Stimulated activated CD4-positive, alpha-beta T cell treated with anti-CD3 and anti-CD28 coated beads, Interleukin-12 subunit alpha, Interleukin-12 subunit beta, amount 100 ng/mL, for 24 hours (primary cell): ENCODE measurements at regions not wholly inside any gene's neighbourhood (a gene's known extent, or its start where the extent isn't known, plus 50 kb on each side); places are given as distances from the start of the nearest gene placed in this dataset.

Source experiments
- DNase-seq, 2 experiments: peaks; one replicate each; pipeline ENCODE4 v3.0.0-alpha.2; 2020; ENCODE audit warnings: low read depth in 2 of 2

GRCh38 chr6:148151896-148152643 lies 190.6 kb upstream of the SASH1 start:
- DNase-seq = no peak

GRCh38 chr6:148154668-148155067 lies 188.0 kb upstream of the SASH1 start:
- DNase-seq = no peak

DNA sequence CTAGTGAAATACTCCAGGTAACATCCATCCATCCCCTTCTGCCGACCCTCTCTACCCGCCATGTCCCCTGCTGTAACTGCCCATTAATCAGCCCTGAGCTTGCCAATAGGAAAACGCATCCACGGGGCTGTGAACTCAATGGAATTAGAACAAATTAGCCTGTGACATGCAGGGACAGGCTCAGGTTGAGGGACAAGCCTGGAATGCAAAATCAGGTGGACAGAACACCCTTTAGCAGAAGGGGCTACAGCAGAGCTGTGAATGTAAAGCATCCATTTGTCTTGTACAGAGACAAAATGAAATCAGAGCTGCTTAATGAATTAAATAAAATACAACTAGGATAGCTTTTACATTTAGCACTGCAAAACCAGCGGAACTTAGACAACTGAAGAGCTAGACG lies 187.3 kb upstream of the SASH1 start:
- no peak for DNase-seq

GRCh38 chr6:148157841-148158240 lies 184.8 kb upstream of the SASH1 start:
- DNase-seq = no peak

DNA sequence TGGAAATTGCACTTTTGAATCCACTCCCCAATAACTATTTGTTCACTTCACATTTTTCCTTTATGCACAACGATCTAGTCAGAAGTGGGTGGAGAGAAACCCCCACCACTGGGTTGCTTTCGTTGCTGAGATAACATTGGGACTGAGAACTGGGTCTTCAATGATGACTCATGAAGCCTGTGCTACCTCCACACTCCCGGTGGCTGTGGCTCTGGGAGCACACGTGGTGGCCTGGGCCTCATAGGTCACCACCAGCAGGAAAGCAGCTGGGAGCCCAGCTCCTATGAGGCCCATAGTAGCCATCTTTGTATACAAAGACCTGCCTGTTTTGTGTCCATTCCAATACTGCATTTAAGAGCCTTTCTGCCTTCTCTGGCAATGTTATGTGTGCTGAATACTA lies 178.0 kb upstream of the SASH1 start:
- no peak for DNase-seq

- DNase-seq = no peak
Measured at GRCh38 chr6:148166339-148166968, 176.2 kb upstream of the SASH1 start.

- no peak for DNase-seq
Measured at GRCh38 chr6:148169706-148170105, 172.9 kb upstream of the SASH1 start.

DNA sequence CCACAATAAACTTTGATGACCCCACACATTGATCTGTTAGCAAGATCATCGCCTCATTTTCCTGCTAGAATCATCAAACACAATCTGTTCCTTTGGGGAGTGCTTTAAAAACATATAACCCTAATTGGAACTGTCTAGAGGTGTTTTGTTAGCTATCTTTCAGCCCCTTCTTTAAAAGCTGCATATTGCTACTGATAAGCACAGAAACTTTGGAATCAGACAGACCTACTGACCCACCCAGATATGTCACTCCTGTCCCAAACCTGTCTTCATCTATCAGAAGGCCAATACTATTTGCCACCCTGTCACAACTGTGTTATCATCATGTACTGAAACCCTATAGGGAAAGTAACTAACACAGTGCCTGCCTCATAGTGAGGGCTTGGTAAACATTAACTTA lies 172.4 kb upstream of the SASH1 start:
- no peak for DNase-seq

GRCh38 chr6:148173548-148173947 lies 169.1 kb upstream of the SASH1 start:
- no peak for DNase-seq

DNA sequence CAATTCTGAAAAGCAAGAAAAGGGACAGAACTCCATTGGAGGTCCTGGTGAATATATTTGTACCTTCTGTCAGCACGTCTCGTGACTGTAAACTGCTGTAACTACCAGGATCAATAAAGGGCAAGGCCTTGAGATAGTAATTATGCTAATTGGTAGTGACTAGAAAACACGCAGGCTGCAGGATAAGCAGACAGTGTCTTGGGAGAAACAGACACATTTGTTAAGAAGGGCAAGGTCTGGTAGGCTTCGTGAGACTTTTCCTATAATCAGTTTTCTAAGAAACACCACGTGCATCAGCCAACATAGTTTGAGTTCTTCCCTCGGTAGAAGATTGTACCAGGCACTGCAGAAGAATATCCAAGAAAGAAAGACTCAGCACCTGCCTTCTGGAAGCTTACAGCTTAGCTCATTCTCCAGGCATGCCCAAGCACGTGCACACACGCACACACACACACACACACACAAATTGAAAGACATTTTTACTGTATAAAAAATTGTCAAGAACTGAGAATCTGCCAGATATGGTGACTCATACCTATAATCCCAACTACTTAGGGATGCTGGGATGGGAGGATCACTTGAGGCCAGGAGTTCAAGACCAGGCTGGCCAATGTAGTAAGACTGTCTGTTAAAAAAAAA lies 167.0 kb upstream of the SASH1 start:
- no peak for DNase-seq

GRCh38 chr6:148177589-148178233 lies 164.9 kb upstream of the SASH1 start:
- DNase-seq = peak in 1 of 2 experiments; percentile 13

DNA sequence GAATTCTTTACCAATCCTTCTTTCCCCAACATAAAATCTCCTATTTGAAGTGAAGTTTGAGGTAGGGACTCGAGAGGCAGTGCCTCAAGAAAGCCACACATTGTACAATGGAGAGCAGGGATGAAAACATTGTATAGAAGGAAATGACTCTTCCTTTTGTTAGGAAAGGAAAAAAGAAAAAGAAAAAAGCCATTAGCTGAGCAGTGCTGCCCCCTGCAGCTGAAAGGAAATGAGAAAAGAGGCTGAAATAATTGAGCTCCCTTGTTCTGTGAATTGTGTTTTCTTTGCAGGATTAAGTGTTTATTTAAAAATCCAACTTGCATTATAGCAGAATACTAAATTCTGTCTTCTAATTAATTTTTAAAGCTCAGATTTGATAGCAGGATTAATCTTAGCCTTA lies 162.9 kb upstream of the SASH1 start:
- DNase-seq = no peak

- no peak for DNase-seq
Measured at GRCh38 chr6:148182378-148182777, 160.3 kb upstream of the SASH1 start.

DNA sequence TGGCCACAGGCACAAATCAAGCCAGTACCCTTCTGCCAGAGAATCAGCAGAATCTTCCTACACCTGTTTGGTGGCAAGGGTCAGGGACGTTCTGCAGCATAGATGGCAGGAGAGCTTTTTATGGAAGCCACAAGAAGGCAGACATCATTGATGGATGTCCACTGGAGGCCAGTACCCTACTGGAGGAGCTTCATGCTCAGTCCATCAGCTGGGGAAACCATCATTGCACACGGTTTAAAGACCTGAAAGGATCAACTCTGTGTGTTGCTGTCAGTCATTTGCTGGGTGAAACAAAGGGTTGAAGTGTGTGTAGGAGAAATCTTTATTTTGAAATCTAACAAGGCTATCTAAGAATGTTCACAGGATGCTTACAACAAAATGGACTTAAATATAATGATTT lies 158.9 kb upstream of the SASH1 start:
- no peak for DNase-seq

GRCh38 chr6:148186916-148187315 lies 155.7 kb upstream of the SASH1 start:
- DNase-seq = no peak

GRCh38 chr6:148192310-148192709 lies 150.3 kb upstream of the SASH1 start:
- no peak for DNase-seq

- no peak for DNase-seq
Measured at GRCh38 chr6:148193063-148193680, 149.5 kb upstream of the SASH1 start.

DNA sequence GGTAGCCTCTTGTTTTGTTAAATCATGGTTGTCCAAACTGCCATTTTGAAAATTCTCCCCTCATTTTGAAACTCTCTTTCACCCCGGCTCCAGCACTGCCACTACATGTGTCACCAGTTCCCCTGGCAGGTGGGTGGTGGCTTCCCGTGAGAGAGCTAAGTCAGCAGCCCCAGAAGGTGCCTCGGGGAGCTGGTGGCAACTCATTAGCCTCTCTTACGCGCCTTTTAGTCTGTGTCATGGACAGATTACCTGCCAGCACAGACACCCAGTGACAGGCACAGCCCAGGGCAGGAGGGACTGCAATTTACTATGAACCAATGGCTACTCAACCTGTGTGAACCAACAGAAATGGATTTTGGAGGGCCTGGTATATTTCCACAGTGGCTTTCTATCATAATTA lies 147.1 kb upstream of the SASH1 start:
- no peak for DNase-seq

GRCh38 chr6:148199584-148199983 lies 143.1 kb upstream of the SASH1 start:
- no peak for DNase-seq

- DNase-seq = no peak
Measured at GRCh38 chr6:148200293-148200692, 142.3 kb upstream of the SASH1 start.

DNA sequence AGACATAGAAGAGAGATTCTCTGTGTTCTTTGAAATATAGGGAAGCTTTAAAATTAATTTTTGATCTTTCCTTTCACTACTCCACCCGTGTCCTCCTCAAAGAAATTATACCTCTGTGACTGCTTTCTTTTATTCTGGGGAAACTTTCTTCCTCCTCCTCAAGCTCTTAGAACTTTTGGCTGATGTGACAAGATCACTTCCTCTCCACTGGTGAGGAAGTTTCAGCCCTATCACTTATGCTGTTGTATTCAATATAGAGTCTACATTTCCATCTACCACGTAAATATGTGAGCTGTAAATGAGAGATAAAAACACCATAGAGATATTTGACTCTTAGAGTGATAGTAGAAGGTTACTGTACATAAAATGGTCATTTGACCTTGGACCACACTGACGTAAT lies 141.9 kb upstream of the SASH1 start:
- DNase-seq = no peak

- no peak for DNase-seq
Measured at GRCh38 chr6:148203281-148203925, 139.2 kb upstream of the SASH1 start.
